Lower lobe of right lung (tissue), 2 donors: ENCODE measurements at regions not wholly inside any gene's neighbourhood (a gene's known extent, or its start where the extent isn't known, plus 50 kb on each side); places are given as distances from the start of the nearest gene placed in this dataset.

Experiments used
- ATAC-seq, 2 donors: fragments of 200-7000 bp; cut with Tn5 transposase; one replicate each; pipeline ENCODE4 v1.9.1; 2020 to 2022; ENCODE audit warnings: mild to moderate bottlenecking in 2 of 2, moderate library complexity in 2 of 2
- DNase-seq: peaks from one replicate; pipeline ENCODE4 v3.0.0-alpha.2; 2020
- H3K27ac ChIP-seq: fragments of 200-600 bp; one replicate; pipeline ENCODE4 v1.8.0; 2022
- H3K27me3 ChIP-seq: fragments of 200-600 bp; one replicate; pipeline ENCODE4 v1.8.0; 2022; ENCODE audit warnings: low read depth
- H3K36me3 ChIP-seq: fragments of 200-600 bp; one replicate; pipeline ENCODE4 v1.8.0; 2022; ENCODE audit warnings: mild to moderate bottlenecking
- H3K4me1 ChIP-seq: fragments of 200-600 bp; one replicate; pipeline ENCODE4 v1.8.0; 2022
- H3K4me3 ChIP-seq: fragments of 200-600 bp; one replicate; pipeline ENCODE4 v1.8.0; 2022; ENCODE audit warnings: mild to moderate bottlenecking
- H3K9me3 ChIP-seq: fragments of 200-600 bp; one replicate; pipeline ENCODE4 v1.8.0; 2022
- intact Hi-C: fragments of 100-400 bp; cut with DNase I; formaldehyde crosslinking; loops from one replicate; pipeline ENCODE4 v1.11.0; 2022
- TF ChIP-seq, protein P1 (sequence below): fragments of 200-600 bp; IDR thresholded peaks from one replicate; pipeline ENCODE4 v1.8.0; 2022; ENCODE audit warnings: antibody characterized with exemption, mild to moderate bottlenecking
- donor health status: DM: no; HTN: yes; CAD: no; lungs with severe emphysema.

GRCh38 chr13:80559944-80560343 is 219.0 kb upstream of the SPRY2 start:
- ATAC-seq (no peak), DNase-seq (no peak)
- Histone ChIP-seq H3K36me3 (no peaks in the 10 kb centered on the region), H3K4me3 (no peak overlapping the region), H3K9me3 (no peaks in the 10 kb centered on the region), H3K27ac (no peak overlapping the region), H3K4me1 (no peaks in the 10 kb centered on the region), H3K27me3 (no peaks in the 10 kb centered on the region)
- TF ChIP-seq, protein P1, sequence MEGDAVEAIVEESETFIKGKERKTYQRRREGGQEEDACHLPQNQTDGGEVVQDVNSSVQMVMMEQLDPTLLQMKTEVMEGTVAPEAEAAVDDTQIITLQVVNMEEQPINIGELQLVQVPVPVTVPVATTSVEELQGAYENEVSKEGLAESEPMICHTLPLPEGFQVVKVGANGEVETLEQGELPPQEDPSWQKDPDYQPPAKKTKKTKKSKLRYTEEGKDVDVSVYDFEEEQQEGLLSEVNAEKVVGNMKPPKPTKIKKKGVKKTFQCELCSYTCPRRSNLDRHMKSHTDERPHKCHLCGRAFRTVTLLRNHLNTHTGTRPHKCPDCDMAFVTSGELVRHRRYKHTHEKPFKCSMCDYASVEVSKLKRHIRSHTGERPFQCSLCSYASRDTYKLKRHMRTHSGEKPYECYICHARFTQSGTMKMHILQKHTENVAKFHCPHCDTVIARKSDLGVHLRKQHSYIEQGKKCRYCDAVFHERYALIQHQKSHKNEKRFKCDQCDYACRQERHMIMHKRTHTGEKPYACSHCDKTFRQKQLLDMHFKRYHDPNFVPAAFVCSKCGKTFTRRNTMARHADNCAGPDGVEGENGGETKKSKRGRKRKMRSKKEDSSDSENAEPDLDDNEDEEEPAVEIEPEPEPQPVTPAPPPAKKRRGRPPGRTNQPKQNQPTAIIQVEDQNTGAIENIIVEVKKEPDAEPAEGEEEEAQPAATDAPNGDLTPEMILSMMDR: no peak
- intact Hi-C loops: no loop called here

- DNase-seq: no peak
- intact Hi-C loops: no loop called here
- H3K4me1 ChIP-seq: no peaks in the 10 kb centered on the region
- TF ChIP-seq, protein P1: no peak
- ATAC-seq: no peak
- H3K36me3 ChIP-seq: no peaks in the 10 kb centered on the region
- no peaks in the 10 kb centered on the region for H3K9me3 ChIP-seq
- H3K4me3 ChIP-seq: no peak overlapping the region
- no peaks in the 10 kb centered on the region for H3K27me3 ChIP-seq
- H3K27ac ChIP-seq: no peak overlapping the region
These were observed 217.1 kb upstream of the SPRY2 start for GRCh38 chr13:80558074-80558473.

- ATAC-seq (no peak), DNase-seq (no peak)
- Histone ChIP-seq H3K27ac (no peak overlapping the region), H3K9me3 (no peaks in the 10 kb centered on the region), H3K4me1 (peaks cover 12% of the 10 kb centered on the region), H3K27me3 (no peaks in the 10 kb centered on the region), H3K36me3 (no peaks in the 10 kb centered on the region), H3K4me3 (no peak overlapping the region)
- intact Hi-C loops: no loop called here
- TF ChIP-seq, protein P1: no peak
These were observed 215.1 kb upstream of the SPRY2 start for GRCh38 chr13:80555796-80556678.

- intact Hi-C loops: no loop called here
- TF ChIP-seq, protein P1: no peak
- ATAC-seq: no peak
- peaks cover 14% of the 10 kb centered on the region for H3K4me1 ChIP-seq
- H3K36me3 ChIP-seq: no peaks in the 10 kb centered on the region
- no peaks in the 10 kb centered on the region for H3K27me3 ChIP-seq
- H3K4me3 ChIP-seq: no peak overlapping the region
- H3K9me3 ChIP-seq: no peaks in the 10 kb centered on the region
- no peak for DNase-seq
- no peak overlapping the region for H3K27ac ChIP-seq
These were observed 212.0 kb upstream of the SPRY2 start for GRCh38 chr13:80552851-80553440.

- Histone ChIP-seq H3K9me3 (no peaks in the 10 kb centered on the region), H3K27me3 (no peaks in the 10 kb centered on the region), H3K36me3 (no peaks in the 10 kb centered on the region), H3K4me3 (no peak overlapping the region), H3K4me1 (peaks cover 14% of the 10 kb centered on the region), H3K27ac (no peak overlapping the region)
- ATAC-seq: no peak
- TF ChIP-seq, protein P1: no peak
- intact Hi-C loops: no loop called here
- DNase-seq: no peak
These were observed 210.9 kb upstream of the SPRY2 start for GRCh38 chr13:80551650-80552497.
